DOHH2 (cell line): ENCODE measurements at regions not wholly inside any gene's neighbourhood (a gene's known extent, or its start where the extent isn't known, plus 50 kb on each side); places are given as distances from the start of the nearest gene placed in this dataset.

Experiments
- EZH2phosphoT487 ChIP-seq: fragments of 200-600 bp; sonication (generic); IDR thresholded peaks from 2 replicates; pipeline ENCODE4 v1.6.1; 2017; ENCODE audit warnings: borderline replicate concordance, mild to moderate bottlenecking, antibody characterized with exemption, low read length, moderate library complexity, mixed read lengths
- TF ChIP-seq, protein P1 (sequence below): fragments of 200-600 bp; sonication (generic); IDR thresholded peaks from one replicate; pipeline ENCODE4 v1.5.1; 2014; ENCODE audit warnings: antibody characterized with exemption, mild to moderate bottlenecking, low read depth, low read length; ENCODE audit not compliant: poor library complexity, severe bottlenecking

DNA sequence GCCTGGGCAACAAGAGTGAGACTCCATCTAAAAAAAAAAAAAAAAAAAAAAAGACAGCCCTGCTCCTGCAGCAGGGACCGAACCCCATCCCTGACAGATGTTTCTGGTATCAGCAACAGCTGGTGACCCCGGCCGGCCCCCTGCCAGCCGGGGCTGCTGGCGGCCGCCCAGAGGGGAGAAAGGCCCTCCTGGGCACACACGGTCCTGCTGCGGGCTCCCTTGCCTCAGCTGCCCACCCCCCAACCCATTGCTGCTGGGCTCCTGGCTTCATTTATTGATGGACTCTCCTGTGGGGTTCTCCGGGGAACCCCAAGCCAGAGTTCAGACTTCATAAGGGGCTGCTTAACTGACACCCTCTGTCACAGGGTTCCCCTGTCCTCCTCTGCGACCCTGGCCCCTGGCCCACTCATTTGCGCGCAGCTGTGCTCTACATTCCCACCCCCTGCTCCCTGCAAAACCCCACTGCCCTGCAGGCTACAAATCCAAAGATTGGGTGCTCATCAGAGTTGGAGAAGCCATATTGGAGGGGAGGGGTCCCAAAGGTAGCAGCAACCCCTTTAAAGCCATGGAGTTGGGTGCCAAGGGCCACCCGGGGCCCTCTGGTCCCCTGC is 103.6 kb upstream of the RTL1 start:
- TF ChIP-seq, protein P1, sequence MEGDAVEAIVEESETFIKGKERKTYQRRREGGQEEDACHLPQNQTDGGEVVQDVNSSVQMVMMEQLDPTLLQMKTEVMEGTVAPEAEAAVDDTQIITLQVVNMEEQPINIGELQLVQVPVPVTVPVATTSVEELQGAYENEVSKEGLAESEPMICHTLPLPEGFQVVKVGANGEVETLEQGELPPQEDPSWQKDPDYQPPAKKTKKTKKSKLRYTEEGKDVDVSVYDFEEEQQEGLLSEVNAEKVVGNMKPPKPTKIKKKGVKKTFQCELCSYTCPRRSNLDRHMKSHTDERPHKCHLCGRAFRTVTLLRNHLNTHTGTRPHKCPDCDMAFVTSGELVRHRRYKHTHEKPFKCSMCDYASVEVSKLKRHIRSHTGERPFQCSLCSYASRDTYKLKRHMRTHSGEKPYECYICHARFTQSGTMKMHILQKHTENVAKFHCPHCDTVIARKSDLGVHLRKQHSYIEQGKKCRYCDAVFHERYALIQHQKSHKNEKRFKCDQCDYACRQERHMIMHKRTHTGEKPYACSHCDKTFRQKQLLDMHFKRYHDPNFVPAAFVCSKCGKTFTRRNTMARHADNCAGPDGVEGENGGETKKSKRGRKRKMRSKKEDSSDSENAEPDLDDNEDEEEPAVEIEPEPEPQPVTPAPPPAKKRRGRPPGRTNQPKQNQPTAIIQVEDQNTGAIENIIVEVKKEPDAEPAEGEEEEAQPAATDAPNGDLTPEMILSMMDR, result no peak
- no peak for TF ChIP-seq EZH2phosphoT487
